GM12878 (cell line): ENCODE measurements at regions not wholly inside any gene's neighbourhood (a gene's known extent, or its start where the extent isn't known, plus 50 kb on each side); places are given as distances from the start of the nearest gene placed in this dataset.

Experiments
- ATAC-seq: fragments of 200-7000 bp; cut with Tn5 transposase; 3 replicates; pipeline ENCODE4 v1.9.1; 2020; ENCODE audit warnings: mild to moderate bottlenecking, moderate library complexity
- BruUV-seq: library from RNA; stranded (reverse); fragments of 400-500 nt; replicated peaks from 2 replicates; lab custom pipeline; 2021; lab: Mats Ljungman, UMichigan
- CTCF ChIA-PET: fragments of 300-600 bp; sonication (Branson Sonifier 250); formaldehyde crosslinking; extraction: SDS; loops from one replicate; lab custom pipeline; 2021; ENCODE audit warnings: inconsistent platforms; lab: Yijun Ruan, JAX
- POLR2A ChIA-PET: fragments of 350-600 bp; formaldehyde crosslinking; extraction: SDS; loops from one replicate; lab custom pipeline; 2021; ENCODE audit warnings: inconsistent platforms; lab: Charles Lee
- RAD21 ChIA-PET: fragments of 300-600 bp; sonication (Branson Sonifier 250); formaldehyde crosslinking; loops from one replicate; lab custom pipeline; 2023; ENCODE audit warnings: antibody characterized with exemption; ENCODE audit not compliant: unreplicated experiment; lab: Charles Lee
- SMC1A ChIA-PET: fragments of 300-600 bp; sonication (Branson Sonifier 250); formaldehyde crosslinking; loops from one replicate; lab custom pipeline; 2023; ENCODE audit not compliant: unreplicated experiment, uncharacterized antibody; lab: Charles Lee
- DNase-seq: peaks from one replicate; pipeline ENCODE4 v3.0.0-alpha.2; 2011; ENCODE audit warnings: low read depth, low spot score
- FAIRE-seq: peaks from 3 replicates; lab custom pipeline; 2011; peaks lifted over from hg19 to GRCh38; lab: Jason Lieb, UNC
- H2AFZ ChIP-seq: 2 replicates; pipeline ENCODE4 v1.6.0; 2011; ENCODE audit warnings: low read depth, low read length, control low read depth; ENCODE audit not compliant: control insufficient read depth
- H3K27ac ChIP-seq: 2 replicates; pipeline ENCODE4 v1.5.1; 2011; ENCODE audit warnings: control low read depth; ENCODE audit not compliant: control insufficient read depth, insufficient read depth
- H3K27me3 ChIP-seq, 2 experiments: replicated peaks in 1 of 2; 2 replicates each; pipeline versions ENCODE4 v1.6.0 to v1.6.1; 2011; ENCODE audit warnings: low read length in 1 of 2; ENCODE audit not compliant: control insufficient read depth in 2 of 2, insufficient read depth in 2 of 2
- H3K36me3 ChIP-seq, 2 experiments: 2 replicates each; pipeline ENCODE4 v1.5.1; 2011; ENCODE audit warnings: low read length in 1 of 2; ENCODE audit not compliant: control insufficient read depth in 2 of 2, insufficient read depth in 2 of 2
- H3K4me1 ChIP-seq: 2 replicates; pipeline ENCODE4 v1.6.1; 2011; ENCODE audit warnings: mild to moderate bottlenecking, low read length, moderate library complexity, mixed read lengths; ENCODE audit not compliant: control insufficient read depth, insufficient read depth
- H3K4me2 ChIP-seq: 2 replicates; pipeline ENCODE4 v1.6.0; 2011; ENCODE audit warnings: control low read depth; ENCODE audit not compliant: control insufficient read depth, insufficient read depth
- H3K4me3 ChIP-seq: fragments of 200-600 bp; sonication (generic); 2 replicates; pipeline ENCODE4 v1.5.1; 2016
- H3K79me2 ChIP-seq: 2 replicates; pipeline ENCODE4 v1.6.0; 2011; ENCODE audit warnings: low read length; ENCODE audit not compliant: control insufficient read depth, insufficient read depth
- H3K9ac ChIP-seq: 2 replicates; pipeline ENCODE4 v1.8.0; 2011; ENCODE audit warnings: low read length, control low read depth, mixed read lengths; ENCODE audit not compliant: control insufficient read depth, insufficient read depth
- H3K9me3 ChIP-seq: replicated peaks from 3 replicates; pipeline ENCODE4 v1.5.1; 2011; ENCODE audit warnings: mild to moderate bottlenecking, low read length; ENCODE audit not compliant: control insufficient read depth, insufficient read depth
- H4K20me1 ChIP-seq: 2 replicates; pipeline ENCODE4 v1.6.0; 2011; ENCODE audit not compliant: control insufficient read depth, insufficient read depth
- ATF7 ChIP-seq: fragments of 450-650 bp; IDR thresholded peaks from 2 replicates; pipeline ENCODE4 v1.6.1; 2016; ENCODE audit warnings: low read depth, mild to moderate bottlenecking
- BMI1 ChIP-seq: fragments of 450-650 bp; IDR thresholded peaks from 2 replicates; pipeline ENCODE4 v1.6.1; 2016; ENCODE audit warnings: mild to moderate bottlenecking, moderate library complexity, borderline replicate concordance
- MEF2B ChIP-seq: fragments of 450-650 bp; IDR thresholded peaks from 2 replicates; pipeline ENCODE4 v1.6.1; 2018; ENCODE audit warnings: mild to moderate bottlenecking, moderate library complexity; ENCODE audit not compliant: partially characterized antibody, poor library complexity, severe bottlenecking
- NBN ChIP-seq: fragments of 450-650 bp; IDR thresholded peaks from 2 replicates; pipeline ENCODE4 v1.6.1; 2016
- PBX3 ChIP-seq: IDR thresholded peaks from 2 replicates; pipeline ENCODE4 v1.6.1; 2011; ENCODE audit warnings: mild to moderate bottlenecking, low read depth, low read length, moderate library complexity; ENCODE audit not compliant: insufficient replicate concordance
- RAD51 ChIP-seq: fragments of 450-650 bp; IDR thresholded peaks from 2 replicates; pipeline ENCODE4 v1.6.1; 2016; ENCODE audit warnings: moderate library complexity, mild to moderate bottlenecking, inconsistent platforms
- SIX5 ChIP-seq: IDR thresholded peaks from 2 replicates; pipeline ENCODE4 v1.6.1; 2011; ENCODE audit warnings: mild to moderate bottlenecking, low read depth, low read length, moderate library complexity; ENCODE audit not compliant: severe bottlenecking
- SPI1 ChIP-seq: IDR thresholded peaks from 2 replicates; pipeline ENCODE4 v1.6.1; 2011; ENCODE audit warnings: low read depth, mild to moderate bottlenecking, low read length, moderate library complexity, borderline replicate concordance; ENCODE audit not compliant: insufficient read depth
- ZNF687 ChIP-seq: fragments of 450-650 bp; IDR thresholded peaks from 2 replicates; pipeline ENCODE4 v1.6.1; 2017; ENCODE audit warnings: mild to moderate bottlenecking, moderate library complexity
- WGBS: methylation state at CpG from one replicate; pipeline ENCODE4 v1.1.6; 2016; ENCODE audit warnings: low lambda C conversion rate; ENCODE audit not compliant: insufficient replicate concordance, insufficient coverage; ENCODE audit errors: missing lambda C conversion rate; 5-methylcytosine and 5-hydroxymethylcytosine counted together
- in situ Hi-C: fragments of 300-500 bp; cut with MboI; formaldehyde crosslinking; loops from 9 replicates; pipeline ENCODE4 v1.14.3; 2018; ENCODE audit warnings: mixed read lengths
- intact Hi-C: fragments of 100-400 bp; cut with micrococcal nuclease; formaldehyde crosslinking; loops from one replicate; pipeline ENCODE4 v1.14.2; 2022; ENCODE audit not compliant: unreplicated experiment
- TF ChIP-seq, protein P1 (sequence below): IDR thresholded peaks from 2 replicates; pipeline ENCODE4 v1.6.1; 2012; ENCODE audit warnings: improper control_type of control experiment, low read depth, low read length; ENCODE audit not compliant: insufficient replicate concordance

GRCh38 chr4:116847616-116848015, 237.8 kb downstream of the TRAM1L1 start (continued):
- TF ChIP-seq SIX5 (no peak), NBN (no peak), RAD51 (no peak), SPI1 (no peak), ATF7 (no peak), BMI1 (no peak), MEF2B (no peak), ZNF687 (no peak)

- Histone ChIP-seq H3K27ac (no peak overlapping the region), H3K27me3 (no peaks in the 10 kb centered on the region), H3K4me2 (no peak overlapping the region), H2AFZ (no peak overlapping the region), H3K36me3 (no peaks in the 10 kb centered on the region), H3K9ac (no peak overlapping the region), H3K79me2 (no peaks in the 10 kb centered on the region), H4K20me1 (no peaks in the 10 kb centered on the region), H3K9me3 (no peaks in the 10 kb centered on the region), H3K4me1 (no peaks in the 10 kb centered on the region), H3K4me3 (no peak overlapping the region)
- in situ Hi-C loops (no loop called here), intact Hi-C loops (no loop called here)
- BruUV-seq: no TSS peak
- no peak for FAIRE-seq
- DNase-seq: no peak
- RAD21 ChIA-PET: no interaction called here
- SMC1A ChIA-PET: no interaction called here
- CTCF ChIA-PET: no interaction called here
- POLR2A ChIA-PET: no interaction called here
- no peak for ATAC-seq
- WGBS: 0% methylated on average over 5 of the region's 5 CpGs
- no peak for TF ChIP-seq PBX3
- TF ChIP-seq, protein P1, sequence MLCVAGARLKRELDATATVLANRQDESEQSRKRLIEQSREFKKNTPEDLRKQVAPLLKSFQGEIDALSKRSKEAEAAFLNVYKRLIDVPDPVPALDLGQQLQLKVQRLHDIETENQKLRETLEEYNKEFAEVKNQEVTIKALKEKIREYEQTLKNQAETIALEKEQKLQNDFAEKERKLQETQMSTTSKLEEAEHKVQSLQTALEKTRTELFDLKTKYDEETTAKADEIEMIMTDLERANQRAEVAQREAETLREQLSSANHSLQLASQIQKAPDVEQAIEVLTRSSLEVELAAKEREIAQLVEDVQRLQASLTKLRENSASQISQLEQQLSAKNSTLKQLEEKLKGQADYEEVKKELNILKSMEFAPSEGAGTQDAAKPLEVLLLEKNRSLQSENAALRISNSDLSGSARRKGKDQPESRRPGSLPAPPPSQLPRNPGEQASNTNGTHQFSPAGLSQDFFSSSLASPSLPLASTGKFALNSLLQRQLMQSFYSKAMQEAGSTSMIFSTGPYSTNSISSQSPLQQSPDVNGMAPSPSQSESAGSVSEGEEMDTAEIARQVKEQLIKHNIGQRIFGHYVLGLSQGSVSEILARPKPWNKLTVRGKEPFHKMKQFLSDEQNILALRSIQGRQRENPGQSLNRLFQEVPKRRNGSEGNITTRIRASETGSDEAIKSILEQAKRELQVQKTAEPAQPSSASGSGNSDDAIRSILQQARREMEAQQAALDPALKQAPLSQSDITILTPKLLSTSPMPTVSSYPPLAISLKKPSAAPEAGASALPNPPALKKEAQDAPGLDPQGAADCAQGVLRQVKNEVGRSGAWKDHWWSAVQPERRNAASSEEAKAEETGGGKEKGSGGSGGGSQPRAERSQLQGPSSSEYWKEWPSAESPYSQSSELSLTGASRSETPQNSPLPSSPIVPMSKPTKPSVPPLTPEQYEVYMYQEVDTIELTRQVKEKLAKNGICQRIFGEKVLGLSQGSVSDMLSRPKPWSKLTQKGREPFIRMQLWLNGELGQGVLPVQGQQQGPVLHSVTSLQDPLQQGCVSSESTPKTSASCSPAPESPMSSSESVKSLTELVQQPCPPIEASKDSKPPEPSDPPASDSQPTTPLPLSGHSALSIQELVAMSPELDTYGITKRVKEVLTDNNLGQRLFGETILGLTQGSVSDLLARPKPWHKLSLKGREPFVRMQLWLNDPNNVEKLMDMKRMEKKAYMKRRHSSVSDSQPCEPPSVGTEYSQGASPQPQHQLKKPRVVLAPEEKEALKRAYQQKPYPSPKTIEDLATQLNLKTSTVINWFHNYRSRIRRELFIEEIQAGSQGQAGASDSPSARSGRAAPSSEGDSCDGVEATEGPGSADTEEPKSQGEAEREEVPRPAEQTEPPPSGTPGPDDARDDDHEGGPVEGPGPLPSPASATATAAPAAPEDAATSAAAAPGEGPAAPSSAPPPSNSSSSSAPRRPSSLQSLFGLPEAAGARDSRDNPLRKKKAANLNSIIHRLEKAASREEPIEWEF: no peak
Observed at GRCh38 chr4:116839826-116840225, 245.6 kb downstream of the TRAM1L1 start.
